Muscle of leg (tissue), 3 donors: ENCODE measurements at regions not wholly inside any gene's neighbourhood (a gene's known extent, or its start where the extent isn't known, plus 50 kb on each side); places are given as distances from the start of the nearest gene placed in this dataset.

Experiments
- DNase-seq: peaks from one replicate; pipeline ENCODE4 v3.0.0; 2013
- H3K27ac ChIP-seq: one replicate; pipeline ENCODE4 v1.5.1; 2013; ENCODE audit warnings: mild to moderate bottlenecking, low read length, control low read depth
- H3K27me3 ChIP-seq: one replicate; pipeline ENCODE4 v1.6.1; 2013; ENCODE audit warnings: low read length; ENCODE audit not compliant: control insufficient read depth, insufficient read depth
- H3K36me3 ChIP-seq: one replicate; pipeline ENCODE4 v1.6.1; 2013; ENCODE audit warnings: low read length; ENCODE audit not compliant: control insufficient read depth, insufficient read depth
- H3K4me1 ChIP-seq: one replicate; pipeline ENCODE4 v1.6.1; 2013; ENCODE audit warnings: low read length; ENCODE audit not compliant: control insufficient read depth, insufficient read depth
- H3K4me3 ChIP-seq: one replicate; pipeline ENCODE4 v1.5.1; 2013; ENCODE audit warnings: low read length, control low read depth
- H3K9me3 ChIP-seq: replicated peaks from 2 replicates; pipeline ENCODE4 v1.6.1; 2013; ENCODE audit warnings: low read depth, low read length; ENCODE audit not compliant: control insufficient read depth
- WGBS: methylation state at CpG from one replicate; pipeline ENCODE4 v1.1.5; 2013; ENCODE audit warnings: missing lambda C conversion rate; ENCODE audit not compliant: insufficient coverage; 5-methylcytosine and 5-hydroxymethylcytosine counted together

GRCh38 chr12:94862421-94862820 lies 141.1 kb downstream of the NDUFA12 start:
- Histone ChIP-seq H3K9me3 (no peaks in the 10 kb centered on the region), H3K4me1 (no peaks in the 10 kb centered on the region)
- WGBS = 100% methylated on average over 1 of the region's 3 CpGs

GRCh38 chr12:94856324-94856723 lies 147.2 kb downstream of the NDUFA12 start:
- Histone ChIP-seq H3K9me3 (no peaks in the 10 kb centered on the region), H3K36me3 (no peaks in the 10 kb centered on the region), H3K27me3 (no peaks in the 10 kb centered on the region), H3K4me3 (no peak overlapping the region), H3K4me1 (no peaks in the 10 kb centered on the region), H3K27ac (no peak overlapping the region)
- no CpG with 5 or more reads among the region's 2 CpGs for WGBS
- DNase-seq = no peak

More at GRCh38 chr12:94862421-94862820, 141.1 kb downstream of the NDUFA12 start:
- Histone ChIP-seq H3K27ac (no peak overlapping the region), H3K36me3 (no peaks in the 10 kb centered on the region), H3K27me3 (no peaks in the 10 kb centered on the region), H3K4me3 (no peak overlapping the region)
- no peak for DNase-seq

GRCh38 chr12:94855853-94856252 lies 147.6 kb downstream of the NDUFA12 start:
- no peaks in the 10 kb centered on the region for H3K4me1 ChIP-seq
- no peak overlapping the region for H3K27ac ChIP-seq
- H3K36me3 ChIP-seq = no peaks in the 10 kb centered on the region
- WGBS = 59% methylated on average over 6 of the region's 6 CpGs
- H3K4me3 ChIP-seq = no peak overlapping the region
- no peaks in the 10 kb centered on the region for H3K9me3 ChIP-seq
- H3K27me3 ChIP-seq = no peaks in the 10 kb centered on the region
- DNase-seq = no peak

GRCh38 chr12:94851396-94852028 lies 152.0 kb downstream of the NDUFA12 start:
- no peaks in the 10 kb centered on the region for H3K27me3 ChIP-seq
- WGBS = no CpG with 5 or more reads among the region's 2 CpGs
- no peak overlapping the region for H3K4me3 ChIP-seq
- no peak overlapping the region for H3K27ac ChIP-seq
- no peaks in the 10 kb centered on the region for H3K4me1 ChIP-seq
- DNase-seq = no peak
- H3K36me3 ChIP-seq = no peaks in the 10 kb centered on the region
- H3K9me3 ChIP-seq = no peaks in the 10 kb centered on the region

- DNase-seq = no peak
- Histone ChIP-seq H3K27ac (no peak overlapping the region), H3K4me3 (no peak overlapping the region), H3K36me3 (no peaks in the 10 kb centered on the region), H3K27me3 (no peaks in the 10 kb centered on the region), H3K4me1 (no peaks in the 10 kb centered on the region), H3K9me3 (no peaks in the 10 kb centered on the region)
- 71% methylated on average over 4 of the region's 5 CpGs for WGBS
These were observed 154.0 kb downstream of the NDUFA12 start for GRCh38 chr12:94849411-94849976.

GRCh38 chr12:94848966-94849365 lies 154.5 kb downstream of the NDUFA12 start:
- Histone ChIP-seq H3K27ac (no peak overlapping the region), H3K4me3 (no peak overlapping the region), H3K36me3 (no peaks in the 10 kb centered on the region), H3K4me1 (no peaks in the 10 kb centered on the region), H3K27me3 (no peaks in the 10 kb centered on the region), H3K9me3 (no peaks in the 10 kb centered on the region)
- WGBS = 93% methylated on average over 3 of the region's 4 CpGs
- no peak for DNase-seq

GRCh38 chr12:94845110-94845509 lies 158.4 kb downstream of the NDUFA12 start:
- Histone ChIP-seq H3K9me3 (no peaks in the 10 kb centered on the region), H3K36me3 (no peaks in the 10 kb centered on the region), H3K4me1 (no peaks in the 10 kb centered on the region), H3K27me3 (no peaks in the 10 kb centered on the region), H3K27ac (no peak overlapping the region), H3K4me3 (no peak overlapping the region)
- no peak for DNase-seq
- WGBS = 83% methylated on average over 5 of the region's 8 CpGs

GRCh38 chr12:94844452-94844851 lies 159.0 kb downstream of the NDUFA12 start:
- WGBS = 92% methylated on average over 3 of the region's 3 CpGs
- H3K4me1 ChIP-seq = no peaks in the 10 kb centered on the region
- DNase-seq = no peak
- H3K4me3 ChIP-seq = no peak overlapping the region
- H3K36me3 ChIP-seq = no peaks in the 10 kb centered on the region
- no peaks in the 10 kb centered on the region for H3K27me3 ChIP-seq
- H3K9me3 ChIP-seq = no peaks in the 10 kb centered on the region
- no peak overlapping the region for H3K27ac ChIP-seq

- H3K4me3 ChIP-seq = no peak overlapping the region
- no peaks in the 10 kb centered on the region for H3K9me3 ChIP-seq
- H3K4me1 ChIP-seq = no peaks in the 10 kb centered on the region
- H3K36me3 ChIP-seq = no peaks in the 10 kb centered on the region
- H3K27ac ChIP-seq = no peak overlapping the region
- no peak for DNase-seq
- 80% methylated on average over 2 of the region's 5 CpGs for WGBS
- no peaks in the 10 kb centered on the region for H3K27me3 ChIP-seq
These were observed 161.4 kb downstream of the NDUFA12 start for GRCh38 chr12:94841904-94842610.

GRCh38 chr12:94841177-94841576 lies 162.3 kb downstream of the NDUFA12 start:
- Histone ChIP-seq H3K36me3 (no peaks in the 10 kb centered on the region), H3K27me3 (no peaks in the 10 kb centered on the region), H3K9me3 (no peaks in the 10 kb centered on the region), H3K4me1 (no peaks in the 10 kb centered on the region), H3K27ac (no peak overlapping the region), H3K4me3 (no peak overlapping the region)
- 43% methylated on average over 1 of the region's 3 CpGs for WGBS
- no peak for DNase-seq
